MM.1S (cell line): ENCODE measurements at regions not wholly inside any gene's neighbourhood (a gene's known extent, or its start where the extent isn't known, plus 50 kb on each side); places are given as distances from the start of the nearest gene placed in this dataset.

Experiments used
- CTCF ChIP-seq: fragments of 300-600 bp; sonication (generic); IDR thresholded peaks from 2 replicates; pipeline ENCODE4 v1.5.1; 2016; ENCODE audit warnings: antibody characterized with exemption, low read length, mixed read lengths
- EZH2 ChIP-seq: fragments of 300-600 bp; sonication (generic); optimal IDR thresholded peaks from 2 replicates; pipeline ENCODE3; 2017; ENCODE audit warnings: low read depth, mild to moderate bottlenecking, antibody characterized with exemption, low read length, mixed read lengths
- EZH2phosphoT487 ChIP-seq: fragments of 300-600 bp; sonication (generic); IDR thresholded peaks from 2 replicates; pipeline ENCODE4 v1.6.1; 2018; ENCODE audit warnings: antibody characterized with exemption, low read length

DNA sequence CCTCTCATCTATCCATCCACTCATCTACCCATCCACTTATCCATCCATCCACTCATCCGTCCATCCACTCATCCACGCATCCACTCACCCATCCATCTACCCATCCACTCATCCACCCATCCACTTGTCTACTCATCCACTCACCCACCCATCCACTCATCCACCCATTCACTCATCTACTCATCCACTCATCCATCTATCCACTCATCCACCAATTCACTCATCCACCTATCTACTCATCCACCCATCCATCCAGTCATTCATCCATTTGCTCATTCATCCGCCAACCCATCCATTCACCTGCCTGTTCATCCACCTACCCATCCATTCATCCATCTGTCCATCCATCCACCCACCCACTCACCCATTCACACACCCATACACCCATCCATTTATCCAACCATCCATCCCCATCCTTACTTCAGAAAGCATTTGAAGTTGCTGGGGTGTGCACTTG is 329.6 kb downstream of the SEC14L1 start:
- TF ChIP-seq CTCF (no peak), EZH2 (no peak), EZH2phosphoT487 (no peak)
